Inferior parietal cortex (tissue), 1 donor: ENCODE measurements at regions not wholly inside any gene's neighbourhood (a gene's known extent, or its start where the extent isn't known, plus 50 kb on each side); places are given as distances from the start of the nearest gene placed in this dataset.
A peak's percentile ranks its signal among the peaks of the same experiment; 100 is the strongest.

Experiments
- DNase-seq: peaks from one replicate; pipeline ENCODE4 v3.0.0-alpha.2; 2016; ENCODE audit errors: extremely low spot score

GRCh38 chrY:19148783-19149182 lies 375.2 kb upstream of the HSFY2 start:
- no peak for DNase-seq

DNA sequence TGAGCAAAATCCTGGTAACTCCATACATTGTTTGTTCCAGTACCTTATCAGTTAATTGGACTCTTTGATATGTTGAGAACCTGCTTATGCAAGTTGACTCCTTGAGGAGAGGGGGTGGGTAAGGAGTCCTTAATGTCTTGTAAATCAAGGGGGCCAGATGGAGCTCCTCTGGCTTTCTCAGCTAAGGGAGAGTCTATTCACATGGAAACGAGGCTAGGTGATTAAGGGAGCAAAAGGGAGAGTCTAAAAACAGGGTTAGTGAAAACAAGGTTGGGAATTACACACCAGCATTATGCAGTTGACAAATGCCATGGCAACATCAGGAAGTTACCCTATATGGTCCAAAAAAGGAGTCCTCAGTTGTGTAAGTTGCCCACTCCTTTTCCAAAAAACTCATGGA lies 372.8 kb upstream of the HSFY2 start:
- no peak for DNase-seq

DNA sequence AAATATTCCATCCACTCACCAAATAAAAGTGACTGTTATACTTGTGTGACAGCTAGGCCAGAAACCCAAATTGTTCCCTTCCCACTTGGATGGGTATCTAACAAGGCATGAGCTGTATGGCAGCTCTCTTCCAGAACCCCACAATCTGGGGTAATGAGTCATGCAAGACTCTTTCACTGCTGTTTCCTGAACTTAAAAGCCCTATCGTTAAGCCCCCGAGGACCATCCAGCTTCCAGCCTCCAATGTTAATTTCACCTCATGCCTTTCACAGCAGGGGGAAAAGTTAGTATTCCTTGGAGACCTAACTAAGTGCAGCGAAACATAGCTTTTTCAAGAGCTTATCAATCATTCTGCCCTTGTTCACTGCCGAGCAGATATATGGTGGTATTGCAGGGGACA lies 368.6 kb upstream of the HSFY2 start:
- DNase-seq = no peak

DNA sequence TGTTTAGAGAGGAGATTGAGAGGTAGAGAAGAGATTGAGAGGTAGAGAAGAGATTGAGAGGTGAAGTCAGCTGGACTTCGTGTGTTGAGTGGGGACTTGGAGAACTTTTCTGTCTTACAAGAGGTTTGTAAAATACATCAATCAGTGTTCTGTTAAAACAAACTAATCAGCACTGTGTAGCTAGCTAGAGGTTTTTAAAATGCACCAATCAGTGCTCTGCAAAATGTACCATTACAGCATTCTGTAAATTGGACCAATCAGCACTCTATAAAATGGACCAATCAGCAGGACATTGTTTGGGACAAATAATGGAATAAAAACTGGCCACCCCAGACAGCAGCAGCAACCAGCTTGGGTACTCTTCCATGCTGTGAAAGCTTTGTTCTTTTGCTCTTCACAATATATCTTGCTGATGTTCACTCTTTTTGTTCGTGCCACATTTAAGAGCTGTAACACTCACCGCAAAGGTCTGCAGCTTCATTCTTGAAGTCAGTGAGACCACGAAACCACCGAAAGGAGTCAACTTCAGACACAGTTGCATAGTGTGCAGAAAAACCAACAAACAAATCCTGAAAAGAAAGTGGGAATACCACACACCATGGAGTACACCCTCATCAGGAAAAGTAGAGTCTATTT lies 366.9 kb upstream of the HSFY2 start:
- no peak for DNase-seq

DNA sequence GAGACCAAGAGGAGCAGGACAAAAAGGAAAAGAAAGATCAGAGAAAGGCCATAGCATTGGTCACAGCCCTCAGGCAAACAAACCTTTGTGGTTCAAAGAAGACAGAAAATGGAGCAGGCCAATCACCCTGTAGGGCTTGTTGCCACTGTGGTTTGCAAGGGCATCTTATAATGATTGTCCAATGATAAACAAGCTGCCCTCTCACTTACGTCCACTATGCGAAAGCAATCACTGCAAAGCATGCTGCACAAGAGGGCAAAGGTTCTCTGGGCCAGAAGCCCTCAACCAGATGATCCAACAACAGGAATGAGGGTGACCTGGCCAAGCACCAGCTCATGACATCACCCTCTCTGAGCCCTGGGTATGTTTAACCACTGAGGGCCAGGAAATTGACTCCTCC lies 360.9 kb upstream of the HSFY2 start:
- no peak for DNase-seq

- no peak for DNase-seq
These were observed 357.2 kb upstream of the HSFY2 start for GRCh38 chrY:19130569-19131358.

DNA sequence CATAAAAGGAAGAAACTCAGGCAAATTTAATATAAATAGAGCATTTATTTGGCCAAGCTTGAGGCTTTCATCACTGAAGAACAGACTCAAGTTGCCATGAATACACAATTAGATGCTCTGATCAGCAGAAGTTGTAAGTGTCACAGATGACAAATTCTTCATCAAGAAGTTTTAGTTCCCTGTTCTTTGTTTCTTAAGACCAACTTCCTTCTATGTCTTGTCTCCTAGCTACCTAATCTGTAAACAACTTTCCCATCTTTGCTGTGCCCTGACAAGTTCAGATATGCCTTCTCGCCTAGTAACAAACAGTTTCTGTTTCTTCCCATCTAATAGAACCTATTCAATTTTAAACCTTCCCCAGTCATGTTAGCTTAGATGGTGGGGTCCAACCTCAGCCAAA lies 353.4 kb upstream of the HSFY2 start:
- DNase-seq = no peak

DNA sequence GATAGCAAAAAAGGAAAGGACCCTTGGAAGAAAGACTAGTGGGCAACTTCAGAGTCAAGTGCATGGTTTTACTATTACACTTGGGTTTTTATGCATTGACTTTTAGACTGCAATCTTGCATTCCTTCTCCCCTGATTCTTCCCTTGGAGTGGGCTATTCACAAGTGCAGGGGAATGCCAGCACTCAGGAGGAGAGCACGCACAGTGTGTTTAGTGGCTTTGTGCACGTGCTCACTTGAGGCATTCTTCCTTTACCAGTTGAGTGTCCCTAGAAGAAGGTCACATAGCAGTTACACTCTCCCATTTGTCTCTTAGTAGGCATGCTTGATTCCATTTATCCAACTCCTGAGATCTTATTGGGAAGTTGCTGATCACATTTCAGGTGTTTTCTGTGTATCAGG lies 351.1 kb upstream of the HSFY2 start:
- no peak for DNase-seq

GRCh38 chrY:19122450-19122849 lies 348.9 kb upstream of the HSFY2 start:
- DNase-seq = no peak

DNA sequence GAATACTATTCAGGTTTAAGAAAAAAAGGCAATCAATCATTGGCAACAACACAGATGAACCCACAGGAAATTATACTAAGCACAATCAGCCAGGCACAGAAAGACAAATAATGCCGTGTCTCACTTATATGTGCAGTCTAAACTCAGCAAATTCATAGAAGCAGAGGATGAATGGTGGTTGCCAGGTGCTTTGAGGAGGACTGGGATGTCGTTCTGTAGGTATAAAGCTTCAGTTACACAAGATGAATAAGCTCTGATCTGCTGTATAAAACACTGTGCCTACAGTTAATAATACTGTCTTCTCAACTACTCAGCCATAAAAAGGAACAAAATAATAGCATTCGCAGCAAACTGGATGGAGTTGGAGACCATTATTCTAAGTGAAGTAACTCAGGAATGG lies 324.8 kb upstream of the HSFY2 start:
- no peak for DNase-seq

DNA sequence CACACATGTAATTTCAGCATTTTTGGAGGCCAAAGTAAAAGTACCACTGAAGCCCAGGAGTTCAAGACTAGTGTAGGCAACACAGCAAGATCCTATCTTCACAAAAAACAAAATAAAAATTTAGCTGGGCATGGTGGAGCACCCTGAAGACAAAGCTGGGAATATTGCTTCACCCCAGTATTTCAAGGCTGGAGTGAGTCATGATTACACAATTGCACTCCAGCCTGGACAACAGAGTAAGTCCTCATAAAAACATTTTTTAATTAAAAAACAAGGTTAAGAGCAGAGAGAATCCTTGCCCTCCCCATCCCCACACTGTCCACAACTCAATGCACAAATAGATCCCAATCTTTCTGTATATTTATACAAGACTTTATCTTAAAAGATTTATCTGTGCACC lies 321.9 kb upstream of the HSFY2 start:
- DNase-seq = no peak

- no peak for DNase-seq
These were observed 309.5 kb upstream of the HSFY2 start for GRCh38 chrY:19083006-19083405.

GRCh38 chrY:19077698-19078113 lies 304.2 kb upstream of the HSFY2 start:
- no peak for DNase-seq

DNA sequence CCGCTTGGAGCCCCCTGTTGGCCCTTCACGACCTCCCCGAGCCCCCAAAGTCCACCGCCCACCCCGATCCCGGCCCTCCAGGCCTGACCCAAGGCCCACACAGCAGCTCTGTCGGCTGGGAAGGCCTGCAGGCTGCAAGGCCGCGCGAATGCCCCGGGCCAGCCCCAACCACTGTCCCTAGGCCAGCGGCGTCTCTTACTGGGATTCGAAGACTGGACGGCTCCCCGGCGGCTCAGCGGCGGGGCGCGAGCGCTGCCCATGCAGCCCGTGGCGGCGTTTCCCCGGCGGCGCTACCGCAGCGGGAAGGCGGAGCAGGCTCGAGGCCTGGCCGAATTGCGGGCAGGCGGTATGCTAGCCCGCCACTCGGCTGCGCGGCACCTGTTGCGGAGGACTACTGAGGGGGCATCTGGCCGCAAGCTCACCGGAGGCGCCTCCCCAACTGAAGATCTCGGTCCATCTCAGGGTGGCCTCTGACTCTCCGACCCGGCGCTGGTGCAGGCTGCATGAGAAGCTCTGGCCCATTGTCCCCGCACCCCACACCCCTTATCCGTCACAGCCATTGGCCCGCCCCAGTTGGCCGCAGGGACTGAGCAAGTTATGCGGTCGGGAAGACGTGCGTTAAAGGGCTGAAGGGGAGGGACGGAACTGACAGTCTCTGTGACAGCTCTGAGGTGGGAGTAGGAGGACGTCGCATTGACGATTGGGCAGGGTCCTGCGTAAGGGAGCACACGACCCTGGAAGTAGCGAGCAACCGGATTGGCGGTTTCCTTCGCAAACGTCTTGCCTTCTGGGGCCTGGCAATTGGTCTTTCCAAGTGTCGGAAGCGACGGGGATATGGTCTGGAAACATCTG lies 303.5 kb upstream of the HSFY2 start:
- peak; percentile 36 for DNase-seq

DNA sequence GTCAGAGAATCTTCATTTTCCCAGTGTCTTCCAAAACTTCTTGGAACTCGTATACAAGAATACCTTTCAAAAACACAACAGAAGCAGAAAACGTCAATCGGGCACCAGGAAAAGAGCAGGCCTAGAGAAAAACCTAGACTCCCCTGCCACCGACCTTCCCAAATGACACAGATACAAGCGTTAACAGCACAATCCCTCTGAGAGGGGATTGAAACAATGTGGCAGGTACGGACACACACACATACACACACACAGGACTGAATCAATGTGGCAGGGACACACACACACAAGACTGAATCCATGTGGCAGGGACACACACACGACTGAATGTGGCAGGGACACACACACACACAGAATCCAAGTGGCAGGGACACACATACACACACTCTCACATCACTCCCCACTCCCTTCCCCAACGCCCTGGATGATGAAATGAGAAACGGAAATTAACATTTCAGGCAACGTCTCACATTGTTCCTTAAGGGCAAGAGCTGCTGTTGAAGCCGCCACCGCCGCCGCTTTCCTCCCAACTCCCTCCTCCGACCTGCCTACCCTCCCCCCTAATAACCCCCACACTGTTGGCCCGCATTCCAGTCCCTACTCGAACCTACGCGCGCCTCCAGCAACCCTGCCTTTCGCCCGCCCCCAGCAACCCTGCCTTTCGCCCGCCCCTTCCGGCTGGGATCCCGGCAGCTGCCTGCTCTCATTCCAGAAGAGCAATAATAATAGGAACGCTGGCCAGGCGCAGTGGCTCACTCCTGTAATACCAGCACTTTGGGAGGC lies 302.1 kb upstream of the HSFY2 start:
- no peak for DNase-seq

- no peak for DNase-seq
These were observed 293.9 kb upstream of the HSFY2 start for GRCh38 chrY:19067435-19067834.

DNA sequence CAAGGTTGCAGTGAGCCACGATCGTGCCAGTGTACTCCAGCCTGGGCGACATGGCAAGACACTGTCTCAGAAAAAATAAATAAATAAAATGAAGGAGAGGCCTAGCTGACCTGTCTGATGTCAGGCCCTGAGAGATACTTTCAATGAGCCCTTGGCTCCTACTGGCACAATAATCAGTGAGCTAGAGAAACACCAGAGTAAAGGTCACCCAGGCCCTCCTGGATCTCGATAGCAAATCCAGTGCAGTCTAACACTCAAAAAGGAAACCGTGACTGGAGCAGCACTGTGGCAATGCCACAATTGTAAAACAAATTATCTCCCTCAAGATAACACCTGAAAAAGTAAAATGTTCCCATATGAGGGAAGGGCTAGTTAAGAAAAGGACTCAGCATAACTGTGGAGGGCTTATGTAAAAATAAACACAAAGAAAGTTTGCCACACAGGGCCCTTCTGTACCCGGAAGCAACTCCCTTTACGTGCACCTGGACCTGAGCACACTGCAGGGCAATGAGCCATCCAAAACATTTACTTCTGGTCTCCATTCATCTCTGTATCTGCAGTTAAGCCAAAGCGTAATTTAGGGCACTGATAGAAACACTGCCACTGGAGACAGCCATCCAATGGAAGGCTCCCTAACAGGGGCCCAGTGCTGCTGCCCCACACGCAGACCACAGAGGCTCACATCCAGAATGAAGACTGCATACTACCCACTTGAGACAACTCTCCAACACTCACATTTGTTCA lies 293.1 kb upstream of the HSFY2 start:
- no peak for DNase-seq

- DNase-seq = no peak
These were observed 291.6 kb upstream of the HSFY2 start for GRCh38 chrY:19065119-19065518.

DNA sequence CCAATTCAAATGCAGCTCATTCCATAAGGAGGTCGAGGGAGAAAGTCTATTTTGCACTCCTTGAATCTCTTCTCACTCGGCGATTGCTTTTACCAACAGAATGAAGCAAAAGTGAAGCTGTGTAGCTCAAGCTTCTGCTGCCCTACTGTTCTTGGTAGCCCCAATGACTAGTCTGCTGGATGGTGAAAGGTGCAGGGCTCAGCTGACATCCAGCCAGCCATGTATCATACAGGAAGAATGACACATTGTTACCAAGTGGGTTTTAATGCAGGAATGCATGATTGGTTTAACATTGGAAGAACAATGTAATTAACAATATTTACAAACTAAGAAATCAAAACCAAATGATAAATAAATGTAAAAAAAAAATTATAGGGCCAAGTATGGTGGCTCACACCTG lies 286.2 kb upstream of the HSFY2 start:
- no peak for DNase-seq

DNA sequence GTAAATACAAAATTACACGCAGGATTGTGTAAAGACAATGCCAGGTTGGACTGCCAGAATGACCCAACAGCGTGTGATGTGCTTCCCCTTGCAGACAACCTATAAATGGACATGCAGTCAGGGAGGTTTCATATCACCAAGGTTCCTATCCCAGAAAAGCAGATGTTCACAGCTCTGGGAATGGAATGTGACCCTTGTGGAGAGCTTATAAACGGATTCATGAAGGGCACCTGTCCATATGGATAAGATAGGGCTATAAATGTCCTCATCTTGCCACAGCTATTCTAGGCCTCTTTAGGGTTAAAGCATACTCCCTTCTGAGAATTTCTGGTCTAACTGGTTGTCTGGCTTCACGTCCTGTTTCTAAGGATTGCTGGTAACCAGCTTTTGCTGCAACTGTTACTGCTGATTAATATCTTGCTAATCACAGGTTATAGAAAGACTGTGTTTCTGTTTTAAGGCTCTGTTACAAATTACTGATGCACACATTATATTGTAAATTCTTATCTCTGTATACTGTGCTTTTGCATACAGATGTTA lies 285.4 kb upstream of the HSFY2 start:
- DNase-seq = no peak

DNA sequence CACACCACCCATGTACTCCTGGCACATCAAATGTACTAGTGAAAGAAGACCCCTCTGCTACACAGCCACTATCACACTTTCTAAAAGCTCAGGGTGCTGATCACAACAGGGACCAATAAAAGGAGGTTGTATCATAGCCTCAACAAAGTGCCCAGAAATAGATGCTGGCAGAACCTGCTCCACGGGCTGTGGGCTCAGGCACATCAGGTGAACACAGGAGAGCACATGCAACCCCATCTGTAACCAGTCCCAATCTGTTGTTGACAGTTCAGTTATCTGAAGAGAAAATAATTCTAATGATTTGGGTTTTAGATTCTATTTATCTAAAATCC lies 282.6 kb upstream of the HSFY2 start:
- DNase-seq = no peak
